LHCN-M2 (cell line): ENCODE measurements at regions not wholly inside any gene's neighbourhood (a gene's known extent, or its start where the extent isn't known, plus 50 kb on each side); places are given as distances from the start of the nearest gene placed in this dataset.
A peak's percentile ranks its signal among the peaks of the same experiment; 100 is the strongest.
"Not testable (repeated sequence)": the region's sequence is repeated elsewhere in the genome, so short reads cannot be mapped to it uniquely, and the experiment has no call there.

ENCODE experiments used
- DNase-seq: peaks from one replicate; pipeline ENCODE4 v3.0.0-alpha.2; 2012; ENCODE audit warnings: low read depth

GRCh38 chr1:99062192-99062591 is 57.5 kb upstream of the PLPPR5 start:
- peak; percentile 3 for DNase-seq

DNA sequence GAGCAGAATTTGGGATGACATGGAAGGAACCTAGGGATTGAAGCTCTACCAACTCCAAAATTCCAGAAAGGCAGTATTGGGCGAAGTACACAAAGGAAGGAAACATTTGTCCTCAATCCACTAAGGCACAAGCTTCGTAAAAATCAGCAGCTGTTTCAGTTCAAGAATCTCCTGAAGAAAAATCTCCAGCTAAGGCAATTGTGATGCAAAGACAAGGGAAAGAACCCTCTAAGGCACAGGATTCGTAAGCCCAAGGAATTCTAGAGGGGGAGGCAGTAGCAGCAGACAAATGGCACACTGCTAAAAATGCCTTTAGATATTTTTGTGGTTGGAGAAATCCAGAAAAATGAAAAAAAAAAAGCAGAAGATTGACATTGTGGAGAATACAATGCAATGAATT is 64.5 kb upstream of the PLPPR5 start:
- DNase-seq: no peak

- DNase-seq: not testable (repeated sequence)
These were observed 73.9 kb upstream of the PLPPR5 start for GRCh38 chr1:99078529-99078928.

- no peak for DNase-seq
These were observed 77.7 kb upstream of the PLPPR5 start for GRCh38 chr1:99082366-99082765.

DNA sequence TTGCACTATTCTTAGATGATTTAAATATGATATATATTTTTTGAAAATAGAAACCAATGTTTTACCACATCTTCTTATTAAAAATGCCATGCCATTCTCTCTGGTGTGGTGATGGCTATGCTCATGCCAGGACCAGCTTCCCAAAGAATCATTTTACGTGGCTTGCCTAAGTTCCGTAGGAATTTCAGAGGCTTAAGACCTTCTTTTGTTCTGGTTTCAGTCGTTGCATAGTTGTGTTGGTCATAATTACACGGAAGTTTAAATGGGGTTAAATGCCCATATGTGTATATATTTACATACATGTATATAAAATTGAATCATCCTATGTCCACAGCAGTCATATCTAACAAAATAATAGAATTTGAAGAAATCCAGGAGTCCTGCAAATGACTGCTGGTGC is 78.7 kb upstream of the PLPPR5 start:
- no peak for DNase-seq

GRCh38 chr1:99084562-99084961 is 79.9 kb upstream of the PLPPR5 start:
- no peak for DNase-seq

DNA sequence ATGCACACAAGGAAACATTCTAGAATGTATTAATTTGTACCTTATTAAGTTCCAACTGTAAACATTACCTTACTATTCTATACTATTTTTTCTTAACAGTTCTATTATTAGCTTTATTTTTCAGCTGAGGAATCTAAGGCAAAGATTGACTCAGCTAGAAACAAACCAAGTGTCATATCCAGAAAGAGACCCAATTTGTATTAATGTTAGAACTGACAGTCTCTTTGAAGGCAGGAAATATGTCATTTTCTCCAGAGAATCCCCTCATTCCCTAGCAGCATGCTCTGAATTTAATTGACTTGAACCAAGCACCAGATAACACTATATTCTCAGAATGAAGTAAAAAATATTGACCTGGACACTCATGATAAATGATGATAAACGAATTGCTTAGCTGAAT is 81.4 kb upstream of the PLPPR5 start:
- DNase-seq: no peak

DNA sequence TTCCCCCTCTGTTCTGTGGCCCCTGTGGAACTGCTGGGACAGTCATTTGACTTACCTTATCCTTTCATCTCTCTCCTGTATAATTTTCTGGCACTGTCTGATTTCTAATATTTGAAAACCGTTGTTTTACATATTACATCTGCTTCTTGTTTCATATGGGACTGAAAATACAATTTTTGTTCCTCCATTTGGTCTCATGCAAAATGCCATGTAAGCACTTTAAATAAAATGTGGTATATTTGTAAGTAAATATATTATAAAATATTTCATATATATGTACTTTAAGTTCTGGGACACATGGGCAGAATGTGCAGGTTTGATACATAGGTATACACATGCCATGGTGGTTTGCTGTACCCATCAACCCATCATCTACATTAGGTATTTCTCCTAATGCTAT is 93.9 kb upstream of the PLPPR5 start:
- DNase-seq: no peak

DNA sequence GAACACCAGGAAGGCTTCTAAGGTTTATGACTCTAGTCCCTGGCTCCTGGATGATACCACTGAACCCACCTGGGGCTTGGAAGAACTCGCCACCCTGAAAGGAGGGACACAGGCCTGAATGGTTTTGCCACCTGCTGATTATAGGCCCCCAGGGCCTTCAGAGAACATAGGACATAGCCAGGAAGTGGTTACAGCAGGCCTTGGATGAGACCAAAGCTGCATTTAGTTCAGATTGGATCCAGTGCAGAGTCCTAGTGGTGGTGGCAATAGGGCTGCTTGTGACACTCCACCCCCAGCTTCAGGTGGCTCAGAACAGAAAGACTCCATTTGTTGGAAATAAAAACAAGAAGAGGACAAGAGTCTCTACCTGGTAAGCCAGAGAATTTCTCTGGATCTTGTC is 101.6 kb upstream of the PLPPR5 start:
- DNase-seq: no peak

DNA sequence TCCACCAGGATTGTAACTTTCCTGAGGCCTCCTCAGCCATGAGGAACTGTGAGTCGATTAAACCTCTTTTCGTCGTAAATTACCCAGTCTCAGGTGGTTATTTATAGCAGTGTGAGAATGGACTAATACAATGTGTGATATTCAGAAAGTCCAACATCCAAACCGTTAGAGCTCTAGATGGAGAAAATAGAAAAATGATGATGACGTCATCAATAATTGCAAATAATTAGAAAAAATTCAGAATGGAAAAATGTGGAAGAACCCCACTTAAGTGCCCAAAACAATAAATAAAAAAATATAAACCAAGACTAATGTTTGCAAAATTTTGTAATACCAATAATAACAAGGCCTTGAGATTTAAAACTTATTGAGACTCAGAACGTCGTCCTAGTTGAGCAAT is 103.0 kb upstream of the PLPPR5 start:
- no peak for DNase-seq

GRCh38 chr1:99110140-99111041 is 105.7 kb upstream of the PLPPR5 start:
- DNase-seq: no peak

DNA sequence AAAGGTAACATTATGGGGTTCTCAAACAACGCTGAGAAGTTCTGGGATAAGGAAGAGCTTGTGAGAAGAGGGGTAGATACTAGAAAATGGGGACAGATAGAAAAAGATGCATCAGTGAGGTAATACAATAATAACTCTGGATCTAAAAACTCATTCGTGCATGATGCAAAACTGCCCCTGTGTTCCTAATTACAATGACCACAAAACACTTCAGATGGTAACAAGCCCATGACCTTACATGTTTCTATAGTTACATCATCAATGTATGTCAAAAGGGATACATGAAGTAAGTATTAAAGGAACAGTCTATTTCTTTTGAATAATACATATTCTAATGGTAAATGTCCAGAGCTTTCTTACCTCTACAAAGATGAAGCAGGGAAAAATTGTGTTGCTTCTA is 110.6 kb upstream of the PLPPR5 start:
- DNase-seq: no peak

GRCh38 chr1:99119188-99119587 is 114.5 kb upstream of the PLPPR5 start:
- DNase-seq: peak; percentile 11

- DNase-seq: no peak
These were observed 117.4 kb upstream of the PLPPR5 start for GRCh38 chr1:99122039-99122438.

GRCh38 chr1:99123936-99124335 is 119.3 kb upstream of the PLPPR5 start:
- no peak for DNase-seq

DNA sequence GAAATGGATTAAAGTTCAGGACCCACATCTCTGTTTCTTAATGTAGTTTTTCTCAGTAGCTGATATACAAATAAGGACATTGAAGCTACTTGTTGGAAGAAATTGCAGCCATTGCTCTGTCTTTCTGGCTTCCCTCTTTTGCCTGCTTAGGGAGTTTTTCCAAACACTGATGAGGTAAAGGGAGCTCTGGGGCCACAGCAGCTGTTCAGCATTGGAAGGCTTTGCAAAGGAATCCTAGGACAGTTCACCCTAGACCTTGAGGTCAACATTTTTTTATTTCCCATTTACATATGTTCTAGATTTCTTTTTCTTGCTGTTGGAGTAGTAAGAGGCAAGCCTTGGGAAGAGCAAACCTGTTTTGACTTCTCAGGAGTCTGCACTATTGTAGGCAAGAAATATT is 126.9 kb upstream of the PLPPR5 start:
- DNase-seq: peak; percentile 84

- peak; percentile 83 for DNase-seq
These were observed 129.3 kb upstream of the PLPPR5 start for GRCh38 chr1:99133756-99134500.

GRCh38 chr1:99137554-99138206 is 126.6 kb upstream of the PLPPR4 start:
- no peak for DNase-seq

GRCh38 chr1:99139876-99140275 is 124.4 kb upstream of the PLPPR4 start:
- peak; percentile 46 for DNase-seq

DNA sequence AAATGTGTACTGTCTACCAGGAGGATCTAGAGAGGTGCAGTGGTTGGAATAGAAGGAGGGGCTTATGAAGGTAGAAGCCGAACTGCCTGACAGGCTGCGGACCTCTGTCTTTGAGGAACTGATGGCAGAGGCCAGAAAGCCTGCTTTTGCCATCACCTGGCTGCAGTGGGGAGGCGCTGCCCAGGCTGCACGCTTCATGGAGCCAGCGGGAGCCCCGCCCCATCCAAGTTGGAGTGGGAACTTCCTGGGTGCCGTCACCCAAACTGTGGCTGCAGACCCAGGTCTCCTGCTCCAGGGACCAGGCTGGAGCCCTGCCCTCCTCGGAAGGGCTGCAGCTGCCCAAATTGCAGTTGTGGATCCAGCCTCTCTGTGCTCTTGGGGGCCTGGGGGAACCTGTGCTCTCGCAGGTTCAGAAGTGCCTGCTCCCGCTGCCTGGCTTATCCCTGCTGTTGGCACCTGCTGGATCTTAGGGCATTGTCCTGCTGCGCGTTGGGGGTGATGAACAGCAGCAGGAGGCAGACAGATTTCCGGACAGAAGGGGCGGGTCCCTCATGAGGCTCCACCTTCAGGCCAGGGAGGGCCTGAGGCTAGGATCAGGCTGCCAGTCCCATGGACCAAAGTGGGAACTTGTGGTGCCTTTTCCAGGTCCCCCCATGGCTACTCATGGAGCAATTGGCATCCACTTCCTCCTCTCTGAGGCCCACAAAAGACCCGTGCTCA is 118.0 kb upstream of the PLPPR4 start:
- no peak for DNase-seq

DNA sequence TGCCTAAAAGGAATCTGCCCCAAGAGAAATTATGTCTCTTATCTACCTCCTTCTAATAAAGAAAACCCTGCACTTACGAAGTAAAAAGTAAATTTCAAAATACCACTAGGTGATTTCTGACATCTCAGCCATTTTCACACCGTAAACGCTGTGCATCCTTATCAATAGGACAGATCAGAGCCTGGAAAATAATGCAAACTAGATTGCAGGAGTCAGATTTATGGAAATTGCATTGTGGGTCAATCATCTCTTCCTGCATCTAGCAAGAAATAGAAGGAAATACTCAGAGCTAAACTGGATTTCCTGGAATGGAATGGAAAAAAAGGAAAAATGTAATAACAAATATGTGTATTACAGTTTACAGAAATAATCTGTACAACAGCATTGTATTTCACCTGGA is 114.3 kb upstream of the PLPPR4 start:
- no peak for DNase-seq

- DNase-seq: no peak
These were observed 112.2 kb upstream of the PLPPR4 start for GRCh38 chr1:99152132-99152531.
